Osteoblast (primary cell): ENCODE measurements at regions not wholly inside any gene's neighbourhood (a gene's known extent, or its start where the extent isn't known, plus 50 kb on each side); places are given as distances from the start of the nearest gene placed in this dataset.
A peak's percentile ranks its signal among the peaks of the same experiment; 100 is the strongest.

ENCODE experiments used
- DNase-seq: peaks from one replicate; pipeline ENCODE4 v3.0.0; 2011; ENCODE audit warnings: low spot score, mixed read lengths; ENCODE audit not compliant: insufficient read length; ENCODE audit errors: missing footprints
- H2AFZ ChIP-seq: 2 replicates; pipeline ENCODE4 v1.6.0; 2011; ENCODE audit warnings: mild to moderate bottlenecking, low read length
- H3K27ac ChIP-seq: 2 replicates; pipeline ENCODE4 v1.5.1; 2011; ENCODE audit warnings: mild to moderate bottlenecking, low read depth, low read length, moderate library complexity
- H3K27me3 ChIP-seq: 2 replicates; pipeline ENCODE4 v1.6.0; 2012; ENCODE audit warnings: mild to moderate bottlenecking, control low read depth, inconsistent platforms, low read length, moderate library complexity; ENCODE audit not compliant: insufficient read depth
- H3K36me3 ChIP-seq: 2 replicates; pipeline ENCODE4 v1.5.1; 2011; ENCODE audit warnings: mild to moderate bottlenecking, low read length, control low read depth, moderate library complexity; ENCODE audit not compliant: insufficient read depth
- H3K4me1 ChIP-seq: 2 replicates; pipeline ENCODE4 v1.5.1; 2011; ENCODE audit warnings: mild to moderate bottlenecking, low read length, control low read depth, moderate library complexity; ENCODE audit not compliant: insufficient read depth
- H3K4me2 ChIP-seq: 2 replicates; pipeline ENCODE4 v1.6.0; 2011; ENCODE audit warnings: mild to moderate bottlenecking, low read length; ENCODE audit not compliant: insufficient read depth
- H3K4me3 ChIP-seq: fragments of 200-600 bp; sonication (generic); 3 replicates; pipeline ENCODE4 v1.5.1; 2012; ENCODE audit warnings: mild to moderate bottlenecking, low read length, inconsistent platforms; ENCODE audit not compliant: insufficient read depth
- H3K79me2 ChIP-seq: 2 replicates; pipeline ENCODE4 v1.6.0; 2012; ENCODE audit warnings: mild to moderate bottlenecking, low read length, control low read depth, inconsistent platforms; ENCODE audit not compliant: insufficient read depth
- H3K9me3 ChIP-seq: 2 replicates; pipeline ENCODE4 v1.5.1; 2011; ENCODE audit warnings: low read depth, low read length, control low read depth
- H4K20me1 ChIP-seq: 2 replicates; pipeline ENCODE4 v1.6.0; 2012; ENCODE audit warnings: mild to moderate bottlenecking, low read length, control low read depth; ENCODE audit not compliant: insufficient read depth
- TF ChIP-seq, protein P1 (sequence below): IDR thresholded peaks from 2 replicates; pipeline ENCODE4 v1.5.1; 2011; ENCODE audit warnings: mild to moderate bottlenecking, low read depth, low read length, moderate library complexity; ENCODE audit errors: extremely low read depth

DNA sequence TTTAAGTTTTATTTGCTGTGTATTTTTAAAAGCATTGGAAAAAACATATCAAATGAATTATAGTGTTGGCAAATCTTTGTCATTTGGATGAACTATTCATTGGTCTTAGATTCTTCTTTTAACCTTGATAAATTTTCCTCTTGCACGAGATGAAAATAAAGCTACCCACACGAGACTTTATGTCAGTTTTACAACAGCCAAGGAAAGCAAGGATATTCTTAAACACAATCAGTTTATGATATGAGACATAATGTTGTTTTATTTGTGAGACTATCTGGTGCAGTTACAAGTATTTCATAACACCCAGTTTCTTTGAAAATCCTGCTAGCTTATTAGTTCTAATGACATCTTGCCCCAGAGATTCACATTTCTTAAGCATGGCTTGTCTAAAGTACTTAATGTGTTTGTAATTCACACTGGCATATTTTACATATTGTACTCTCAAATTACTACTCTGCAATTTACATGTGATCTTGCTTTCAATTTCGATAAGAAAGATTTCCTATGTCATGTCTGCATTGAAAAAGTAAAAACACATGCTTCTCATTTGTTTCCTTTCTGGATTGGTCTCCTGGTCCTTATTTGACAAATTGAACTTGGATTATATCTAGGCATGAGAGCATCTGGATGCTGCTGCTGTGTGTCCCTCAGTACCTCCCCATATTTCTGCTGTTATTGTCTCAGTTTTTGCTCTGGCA is 955.5 kb upstream of the PCDH9 start:
- Histone ChIP-seq H3K4me1 (no peaks in the 10 kb centered on the region), H3K27ac (no peak overlapping the region), H3K4me3 (no peak overlapping the region), H3K9me3 (no peaks in the 10 kb centered on the region), H4K20me1 (no peaks in the 10 kb centered on the region), H3K79me2 (no peaks in the 10 kb centered on the region), H2AFZ (no peak overlapping the region), H3K36me3 (no peaks in the 10 kb centered on the region), H3K4me2 (no peak overlapping the region), H3K27me3 (no peaks in the 10 kb centered on the region)
- no peak for DNase-seq
- TF ChIP-seq, protein P1, sequence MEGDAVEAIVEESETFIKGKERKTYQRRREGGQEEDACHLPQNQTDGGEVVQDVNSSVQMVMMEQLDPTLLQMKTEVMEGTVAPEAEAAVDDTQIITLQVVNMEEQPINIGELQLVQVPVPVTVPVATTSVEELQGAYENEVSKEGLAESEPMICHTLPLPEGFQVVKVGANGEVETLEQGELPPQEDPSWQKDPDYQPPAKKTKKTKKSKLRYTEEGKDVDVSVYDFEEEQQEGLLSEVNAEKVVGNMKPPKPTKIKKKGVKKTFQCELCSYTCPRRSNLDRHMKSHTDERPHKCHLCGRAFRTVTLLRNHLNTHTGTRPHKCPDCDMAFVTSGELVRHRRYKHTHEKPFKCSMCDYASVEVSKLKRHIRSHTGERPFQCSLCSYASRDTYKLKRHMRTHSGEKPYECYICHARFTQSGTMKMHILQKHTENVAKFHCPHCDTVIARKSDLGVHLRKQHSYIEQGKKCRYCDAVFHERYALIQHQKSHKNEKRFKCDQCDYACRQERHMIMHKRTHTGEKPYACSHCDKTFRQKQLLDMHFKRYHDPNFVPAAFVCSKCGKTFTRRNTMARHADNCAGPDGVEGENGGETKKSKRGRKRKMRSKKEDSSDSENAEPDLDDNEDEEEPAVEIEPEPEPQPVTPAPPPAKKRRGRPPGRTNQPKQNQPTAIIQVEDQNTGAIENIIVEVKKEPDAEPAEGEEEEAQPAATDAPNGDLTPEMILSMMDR: no peak

DNA sequence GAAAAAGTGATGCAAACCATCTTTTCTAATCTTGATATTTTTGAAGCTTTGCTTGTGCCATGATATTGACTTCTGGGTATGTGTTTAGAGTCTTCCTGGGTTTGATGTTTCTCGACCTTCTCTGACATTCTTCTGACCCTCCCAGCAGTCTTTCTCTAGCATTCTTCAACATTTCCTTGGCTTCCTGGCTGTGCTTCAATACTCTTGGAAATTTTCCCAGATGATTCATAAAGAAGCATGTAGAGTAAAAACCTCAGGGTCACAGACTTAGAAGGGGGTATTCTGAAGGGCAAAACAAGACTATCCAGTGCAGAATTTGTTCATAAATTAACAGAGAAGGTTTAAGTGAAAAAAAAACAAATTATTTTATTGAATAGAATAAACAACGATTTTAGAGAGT is 946.3 kb upstream of the PCDH9 start:
- Histone ChIP-seq H3K4me1 (no peaks in the 10 kb centered on the region), H3K4me3 (no peak overlapping the region), H4K20me1 (no peaks in the 10 kb centered on the region), H3K79me2 (no peaks in the 10 kb centered on the region), H3K27ac (no peak overlapping the region), H2AFZ (no peak overlapping the region), H3K36me3 (no peaks in the 10 kb centered on the region), H3K4me2 (no peak overlapping the region), H3K27me3 (no peaks in the 10 kb centered on the region), H3K9me3 (no peaks in the 10 kb centered on the region)
- peak; percentile 85 for DNase-seq
- TF ChIP-seq, protein P1: no peak

DNA sequence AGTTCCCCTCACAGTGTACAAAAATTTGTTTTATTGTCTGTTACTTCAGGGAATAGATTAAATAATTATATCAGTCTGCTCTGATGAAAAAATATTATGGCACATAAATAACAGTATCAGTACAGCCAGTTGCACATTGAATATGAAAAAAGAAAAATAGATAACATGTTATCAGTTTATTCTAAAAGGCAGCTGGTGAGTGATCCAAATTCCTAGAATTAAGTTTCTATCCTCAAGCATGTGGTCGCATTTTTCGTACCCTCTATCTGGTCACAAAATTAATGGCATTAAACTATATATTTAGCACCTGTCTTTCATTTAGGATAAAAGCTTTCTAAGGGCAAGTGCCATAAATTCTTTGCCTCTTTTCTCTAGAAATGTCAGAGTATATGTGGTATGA is 944.8 kb upstream of the PCDH9 start:
- H3K27ac ChIP-seq: no peak overlapping the region
- H3K4me3 ChIP-seq: no peak overlapping the region
- H3K79me2 ChIP-seq: no peaks in the 10 kb centered on the region
- no peak overlapping the region for H2AFZ ChIP-seq
- no peaks in the 10 kb centered on the region for H3K36me3 ChIP-seq
- no peaks in the 10 kb centered on the region for H3K4me1 ChIP-seq
- no peaks in the 10 kb centered on the region for H4K20me1 ChIP-seq
- no peaks in the 10 kb centered on the region for H3K9me3 ChIP-seq
- TF ChIP-seq, protein P1: no peak
- no peaks in the 10 kb centered on the region for H3K27me3 ChIP-seq
- no peak for DNase-seq
- no peak overlapping the region for H3K4me2 ChIP-seq

DNA sequence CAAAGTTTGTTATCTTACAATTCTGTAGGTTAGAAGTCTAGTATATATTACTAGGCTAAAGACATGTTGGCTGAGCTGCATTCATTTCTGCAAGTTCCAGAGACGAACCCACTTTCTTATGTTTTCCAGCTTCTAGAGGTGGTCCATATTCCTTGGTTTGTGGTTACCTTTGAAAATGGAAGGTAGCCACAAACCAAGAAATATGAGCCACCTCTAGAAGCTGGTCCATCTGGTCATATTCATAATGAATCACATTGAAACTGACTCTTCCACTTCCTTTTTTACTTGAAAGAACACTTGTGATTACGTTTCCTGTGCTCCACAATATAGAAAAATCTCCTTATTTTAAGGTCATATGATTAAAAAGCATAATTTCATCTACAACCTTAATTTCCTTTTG is 943.0 kb upstream of the PCDH9 start:
- TF ChIP-seq, protein P1: no peak
- no peak overlapping the region for H3K4me2 ChIP-seq
- no peaks in the 10 kb centered on the region for H3K79me2 ChIP-seq
- H3K4me1 ChIP-seq: no peaks in the 10 kb centered on the region
- no peaks in the 10 kb centered on the region for H4K20me1 ChIP-seq
- no peak overlapping the region for H3K4me3 ChIP-seq
- H3K36me3 ChIP-seq: no peaks in the 10 kb centered on the region
- no peaks in the 10 kb centered on the region for H3K9me3 ChIP-seq
- no peak overlapping the region for H3K27ac ChIP-seq
- DNase-seq: no peak
- H2AFZ ChIP-seq: no peak overlapping the region
- no peaks in the 10 kb centered on the region for H3K27me3 ChIP-seq
